ENCODE measurements at regions not wholly inside any gene's neighbourhood (a gene's known extent, or its start where the extent isn't known, plus 50 kb on each side); places are given as distances from the start of the nearest gene placed in this dataset.

DNA sequence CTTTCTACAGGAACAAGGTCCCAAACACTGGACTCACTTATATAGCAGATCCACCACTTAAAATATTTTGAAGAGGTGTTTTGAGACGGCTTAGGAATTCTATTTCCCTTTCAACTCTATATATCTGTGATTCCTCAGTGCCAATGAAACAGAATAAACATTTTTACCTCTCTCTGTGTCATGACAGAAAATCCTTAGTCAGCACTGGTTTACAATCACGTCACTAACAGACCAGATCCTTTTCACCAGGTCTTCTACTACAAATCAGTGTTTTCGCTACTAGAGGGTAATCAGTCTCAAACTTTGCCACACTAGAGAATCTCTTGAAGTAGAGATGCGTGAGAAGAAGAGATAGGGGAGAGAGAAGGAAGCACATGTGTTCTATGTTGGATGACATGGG lies 325.6 kb downstream of the SS18 start:
- H3K9me3 ChIP-seq (ENCODE audit: low read length): no peaks in the 10 kb centered on the region

DNA sequence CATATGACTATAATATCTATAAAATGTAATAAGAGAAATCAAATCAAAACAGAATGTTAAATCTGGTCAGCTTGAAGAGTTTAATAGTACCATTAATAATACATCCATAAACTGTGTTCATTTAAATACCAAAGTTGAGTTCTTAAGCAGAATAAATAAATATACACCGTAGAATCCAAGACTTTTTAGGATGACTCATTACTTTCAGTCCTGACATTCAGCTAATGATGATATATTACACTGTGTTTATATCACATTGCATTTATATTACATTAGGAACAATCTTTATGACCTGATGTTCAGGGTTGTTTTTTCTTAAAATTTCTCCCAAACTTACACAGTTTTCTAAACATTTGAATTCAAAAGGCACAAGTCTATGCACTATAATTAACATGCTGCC lies 331.3 kb downstream of the SS18 start:
- no peaks in the 10 kb centered on the region for H4K20me1 ChIP-seq (ENCODE audit: insufficient read depth, low read length)
- no peak overlapping the region for H3K9ac ChIP-seq (ENCODE audit: low read length)
- H3K27me3 ChIP-seq (ENCODE audit: insufficient read depth, low read length): no peaks in the 10 kb centered on the region
- no peak overlapping the region for H3K4me3 ChIP-seq (ENCODE audit: low read depth, low read length, poor library complexity, severe bottlenecking)
- H3F3A ChIP-seq (ENCODE audit: insufficient read depth, low read length): no peaks in the 10 kb centered on the region
- H2AFZ ChIP-seq (ENCODE audit: low read length): no peak overlapping the region
- H3K36me3 ChIP-seq (ENCODE audit: insufficient read depth, low read length): no peaks in the 10 kb centered on the region
- no peaks in the 10 kb centered on the region for H3K4me1 ChIP-seq (ENCODE audit: insufficient read depth, low read length, severe bottlenecking)
- H3K9me3 ChIP-seq (ENCODE audit: low read length): no peaks in the 10 kb centered on the region
- no peaks in the 10 kb centered on the region for H3K9me2 ChIP-seq (ENCODE audit: low read depth, low read length)
- H3K27ac ChIP-seq (ENCODE audit: low read depth, low read length, poor library complexity, severe bottlenecking): no peak overlapping the region
- no peak overlapping the region for H3K4me2 ChIP-seq (ENCODE audit: low read length)
- no peaks in the 10 kb centered on the region for H3K79me2 ChIP-seq (ENCODE audit: insufficient read depth, low read length)
- TF ChIP-seq EZH2 (IDR thresholded peaks at IDR 0.05; ENCODE audit: borderline replicate concordance, low read length): no peak
- TF ChIP-seq, protein P1, sequence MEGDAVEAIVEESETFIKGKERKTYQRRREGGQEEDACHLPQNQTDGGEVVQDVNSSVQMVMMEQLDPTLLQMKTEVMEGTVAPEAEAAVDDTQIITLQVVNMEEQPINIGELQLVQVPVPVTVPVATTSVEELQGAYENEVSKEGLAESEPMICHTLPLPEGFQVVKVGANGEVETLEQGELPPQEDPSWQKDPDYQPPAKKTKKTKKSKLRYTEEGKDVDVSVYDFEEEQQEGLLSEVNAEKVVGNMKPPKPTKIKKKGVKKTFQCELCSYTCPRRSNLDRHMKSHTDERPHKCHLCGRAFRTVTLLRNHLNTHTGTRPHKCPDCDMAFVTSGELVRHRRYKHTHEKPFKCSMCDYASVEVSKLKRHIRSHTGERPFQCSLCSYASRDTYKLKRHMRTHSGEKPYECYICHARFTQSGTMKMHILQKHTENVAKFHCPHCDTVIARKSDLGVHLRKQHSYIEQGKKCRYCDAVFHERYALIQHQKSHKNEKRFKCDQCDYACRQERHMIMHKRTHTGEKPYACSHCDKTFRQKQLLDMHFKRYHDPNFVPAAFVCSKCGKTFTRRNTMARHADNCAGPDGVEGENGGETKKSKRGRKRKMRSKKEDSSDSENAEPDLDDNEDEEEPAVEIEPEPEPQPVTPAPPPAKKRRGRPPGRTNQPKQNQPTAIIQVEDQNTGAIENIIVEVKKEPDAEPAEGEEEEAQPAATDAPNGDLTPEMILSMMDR (IDR thresholded peaks at IDR 0.05; ENCODE audit: low read length): no peak

More for the DNA sequence above, 325.6 kb downstream of the SS18 start:
- H3K9me2 ChIP-seq (ENCODE audit: low read depth, low read length): no peaks in the 10 kb centered on the region
- no peaks in the 10 kb centered on the region for H3K36me3 ChIP-seq (ENCODE audit: insufficient read depth, low read length)
- H3K4me3 ChIP-seq (ENCODE audit: low read depth, low read length, poor library complexity, severe bottlenecking): no peak overlapping the region
- H3F3A ChIP-seq (ENCODE audit: insufficient read depth, low read length): no peaks in the 10 kb centered on the region
- H4K20me1 ChIP-seq (ENCODE audit: insufficient read depth, low read length): no peaks in the 10 kb centered on the region
- H3K27ac ChIP-seq (ENCODE audit: low read depth, low read length, poor library complexity, severe bottlenecking): no peak overlapping the region
- no peak overlapping the region for H2AFZ ChIP-seq (ENCODE audit: low read length)
- no peak for TF ChIP-seq EZH2 (IDR thresholded peaks at IDR 0.05; ENCODE audit: borderline replicate concordance, low read length)
- TF ChIP-seq, protein P1 (IDR thresholded peaks at IDR 0.05; ENCODE audit: low read length): no peak
- no peak overlapping the region for H3K9ac ChIP-seq (ENCODE audit: low read length)
- no peaks in the 10 kb centered on the region for H3K27me3 ChIP-seq (ENCODE audit: insufficient read depth, low read length)
- H3K4me1 ChIP-seq (ENCODE audit: insufficient read depth, low read length, severe bottlenecking): no peaks in the 10 kb centered on the region
- H3K79me2 ChIP-seq (ENCODE audit: insufficient read depth, low read length): no peaks in the 10 kb centered on the region
- H3K4me2 ChIP-seq (ENCODE audit: low read length): no peak overlapping the region

DNA sequence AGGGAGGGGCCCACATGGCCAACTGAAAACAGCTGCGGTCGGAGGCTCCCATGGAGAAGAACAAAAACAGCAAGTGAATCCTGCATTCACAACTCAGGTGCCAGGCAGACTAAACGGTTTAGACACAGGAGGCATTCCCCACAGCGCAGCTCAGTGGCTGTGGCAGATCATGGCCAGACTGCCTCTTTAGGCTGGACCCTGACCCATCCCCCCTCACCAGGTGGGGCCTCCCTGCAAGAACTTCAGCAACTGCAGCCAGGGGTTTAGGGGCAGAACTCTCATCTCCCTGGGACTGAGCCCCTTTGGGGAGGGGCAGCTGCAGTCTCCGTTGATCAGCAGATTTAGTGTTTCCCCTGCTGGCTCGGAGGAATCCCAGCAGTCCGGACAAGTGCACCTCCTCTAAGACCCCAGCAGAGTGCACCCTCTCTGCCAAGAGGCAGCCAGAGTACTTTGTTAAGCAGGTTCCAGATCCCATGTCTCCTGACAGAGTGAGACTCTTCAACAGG lies 346.7 kb downstream of the SS18 start:
- H3K9ac ChIP-seq (ENCODE audit: low read length): no peak overlapping the region
- no peaks in the 10 kb centered on the region for H3F3A ChIP-seq (ENCODE audit: insufficient read depth, low read length)
- no peak overlapping the region for H3K27ac ChIP-seq (ENCODE audit: low read depth, low read length, poor library complexity, severe bottlenecking)

More for the DNA sequence above, 346.7 kb downstream of the SS18 start:
- Histone ChIP-seq H3K4me2 (ENCODE audit: low read length) (no peak overlapping the region), H2AFZ (ENCODE audit: low read length) (no peak overlapping the region), H3K36me3 (ENCODE audit: insufficient read depth, low read length) (no peaks in the 10 kb centered on the region), H4K20me1 (ENCODE audit: insufficient read depth, low read length) (no peaks in the 10 kb centered on the region), H3K4me3 (ENCODE audit: low read depth, low read length, poor library complexity, severe bottlenecking) (no peak overlapping the region), H3K27me3 (ENCODE audit: insufficient read depth, low read length) (no peaks in the 10 kb centered on the region), H3K9me3 (ENCODE audit: low read length) (no peaks in the 10 kb centered on the region), H3K79me2 (ENCODE audit: insufficient read depth, low read length) (no peaks in the 10 kb centered on the region), H3K9me2 (ENCODE audit: low read depth, low read length) (no peaks in the 10 kb centered on the region), H3K4me1 (ENCODE audit: insufficient read depth, low read length, severe bottlenecking) (no peaks in the 10 kb centered on the region)
- TF ChIP-seq, protein P1 (IDR thresholded peaks at IDR 0.05; ENCODE audit: low read length): peak; percentile 28; the same call in 1 of the 2 replicates
- TF ChIP-seq EZH2 (IDR thresholded peaks at IDR 0.05; ENCODE audit: borderline replicate concordance, low read length): no peak

All from OCI-LY1 (cell line).